CD4-positive, alpha-beta T cell treated with Interleukin-12 subunit alpha and Interleukin-12 subunit beta, for 1 hour (primary cell): ENCODE measurements at regions not wholly inside any gene's neighbourhood (a gene's known extent, or its start where the extent isn't known, plus 50 kb on each side); places are given as distances from the start of the nearest gene placed in this dataset.

Experiments
- DNase-seq: peaks from one replicate; pipeline ENCODE4 v3.0.0-alpha.2; 2020

- DNase-seq = no peak
These were observed 805.9 kb downstream of the TLE1 start for GRCh38 chr9:80883426-80883825.

- DNase-seq = no peak
These were observed 807.4 kb downstream of the TLE1 start for GRCh38 chr9:80881940-80882339.

- DNase-seq = no peak
These were observed 808.0 kb downstream of the TLE1 start for GRCh38 chr9:80881320-80881719.

- DNase-seq = no peak
These were observed 810.8 kb downstream of the TLE1 start for GRCh38 chr9:80878556-80878955.

- DNase-seq = no peak
These were observed 813.4 kb downstream of the TLE1 start for GRCh38 chr9:80875947-80876346.

GRCh38 chr9:80874276-80874675, 815.1 kb downstream of the TLE1 start:
- no peak for DNase-seq

GRCh38 chr9:80873861-80874260, 815.5 kb downstream of the TLE1 start:
- no peak for DNase-seq

GRCh38 chr9:80871596-80871995, 817.8 kb downstream of the TLE1 start:
- no peak for DNase-seq

GRCh38 chr9:80867731-80868130, 821.6 kb downstream of the TLE1 start:
- DNase-seq = no peak

- no peak for DNase-seq
These were observed 822.6 kb downstream of the TLE1 start for GRCh38 chr9:80866576-80867227.

- no peak for DNase-seq
These were observed 823.2 kb downstream of the TLE1 start for GRCh38 chr9:80866121-80866520.

- DNase-seq = no peak
These were observed 846.3 kb downstream of the TLE1 start for GRCh38 chr9:80843028-80843427.

GRCh38 chr9:80842389-80842788, 847.0 kb downstream of the TLE1 start:
- no peak for DNase-seq

GRCh38 chr9:80841888-80842287, 847.5 kb downstream of the TLE1 start:
- no peak for DNase-seq

GRCh38 chr9:80839821-80840675, 849.3 kb downstream of the TLE1 start:
- DNase-seq = no peak

GRCh38 chr9:80836013-80836412, 853.3 kb downstream of the TLE1 start:
- no peak for DNase-seq

GRCh38 chr9:80831751-80832150, 857.6 kb downstream of the TLE1 start:
- DNase-seq = no peak

GRCh38 chr9:80811656-80812055, 877.7 kb downstream of the TLE1 start:
- no peak for DNase-seq

- DNase-seq = no peak
These were observed 878.3 kb downstream of the TLE1 start for GRCh38 chr9:80811003-80811402.

- no peak for DNase-seq
These were observed 882.7 kb downstream of the TLE1 start for GRCh38 chr9:80806671-80807070.

GRCh38 chr9:80804873-80805272, 884.5 kb downstream of the TLE1 start:
- DNase-seq = no peak

GRCh38 chr9:80797831-80798688, 891.3 kb downstream of the TLE1 start:
- no peak for DNase-seq

GRCh38 chr9:80797101-80797829, 892.1 kb downstream of the TLE1 start:
- DNase-seq = no peak
